Stimulated activated effector memory CD8-positive, alpha-beta T cell treated with anti-CD3 and anti-CD28 coated beads, Interleukin-12 subunit alpha, Interleukin-12 subunit beta, amount 100 ng/mL, for 72 hours (primary cell): ENCODE measurements at regions not wholly inside any gene's neighbourhood (a gene's known extent, or its start where the extent isn't known, plus 50 kb on each side); places are given as distances from the start of the nearest gene placed in this dataset.

Experiments used
- ATAC-seq: fragments of 150-1000 bp; cut with Tn5 transposase; 2 replicates; pipeline ENCODE4 v1.10.0; 2021
- DNase-seq, 2 donors: peaks; one replicate each; pipeline ENCODE4 v3.0.0; 2021 to 2022; ENCODE audit warnings: low spot score in 2 of 2
- H3K27ac Mint-ChIP-seq: one replicate; pipeline ENCODE4 v1.8.0; 2022; ENCODE audit warnings: mild to moderate bottlenecking, mixed read lengths
- H3K36me3 Mint-ChIP-seq: one replicate; pipeline ENCODE4 v1.8.0; 2022; ENCODE audit warnings: mild to moderate bottlenecking, mixed read lengths
- H3K4me1 Mint-ChIP-seq: one replicate; pipeline ENCODE4 v1.8.0; 2022; ENCODE audit warnings: mixed read lengths
- H3K4me3 Mint-ChIP-seq: one replicate; pipeline ENCODE4 v1.8.0; 2022; ENCODE audit warnings: mild to moderate bottlenecking, mixed read lengths
- H3K9me3 Mint-ChIP-seq: one replicate; pipeline ENCODE4 v1.8.0; 2022; ENCODE audit warnings: mixed read lengths

DNA sequence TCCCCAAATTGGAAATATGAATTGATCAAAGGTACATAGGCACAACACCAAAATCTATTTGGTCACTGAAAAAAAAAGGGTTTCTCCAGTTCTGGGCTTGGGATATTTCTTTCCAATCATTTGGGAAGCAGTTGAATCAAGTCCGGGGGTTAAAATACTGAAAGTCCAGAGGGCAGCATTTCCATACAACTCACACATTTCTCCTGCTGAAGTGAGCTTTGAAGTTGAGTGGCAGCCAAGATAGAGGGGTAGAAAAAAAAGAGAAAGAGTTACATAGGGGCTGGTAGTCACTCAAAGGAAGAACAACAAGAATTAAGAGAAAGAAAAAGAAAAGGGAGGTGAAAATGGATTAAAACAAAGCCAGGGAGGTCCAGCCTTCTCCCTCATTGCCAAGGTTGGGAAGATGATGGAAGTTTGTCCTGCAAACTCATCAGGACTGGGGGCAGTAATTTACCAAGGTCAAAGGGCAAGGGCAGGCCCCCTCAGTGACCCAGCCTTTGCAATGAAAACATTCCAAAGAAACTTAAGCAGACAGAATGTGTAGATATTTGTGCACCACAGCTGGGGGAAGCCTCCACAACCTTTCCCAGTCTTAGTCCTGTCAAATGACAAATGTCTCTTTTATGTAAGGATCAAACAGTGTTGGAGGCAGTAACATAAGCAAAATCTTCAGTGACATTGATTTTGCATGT, 525.3 kb upstream of the JARID2 start:
- Mint-ChIP-seq H3K9me3 (peaks cover 6% of the 10 kb centered on the region), H3K36me3 (no peaks in the 10 kb centered on the region), H3K27ac (peak overlapping the region; percentile 78), H3K4me3 (peak overlapping the region; percentile 13), H3K4me1 (peaks cover 67% of the 10 kb centered on the region)
- no peak for ATAC-seq
- no peak for DNase-seq

DNA sequence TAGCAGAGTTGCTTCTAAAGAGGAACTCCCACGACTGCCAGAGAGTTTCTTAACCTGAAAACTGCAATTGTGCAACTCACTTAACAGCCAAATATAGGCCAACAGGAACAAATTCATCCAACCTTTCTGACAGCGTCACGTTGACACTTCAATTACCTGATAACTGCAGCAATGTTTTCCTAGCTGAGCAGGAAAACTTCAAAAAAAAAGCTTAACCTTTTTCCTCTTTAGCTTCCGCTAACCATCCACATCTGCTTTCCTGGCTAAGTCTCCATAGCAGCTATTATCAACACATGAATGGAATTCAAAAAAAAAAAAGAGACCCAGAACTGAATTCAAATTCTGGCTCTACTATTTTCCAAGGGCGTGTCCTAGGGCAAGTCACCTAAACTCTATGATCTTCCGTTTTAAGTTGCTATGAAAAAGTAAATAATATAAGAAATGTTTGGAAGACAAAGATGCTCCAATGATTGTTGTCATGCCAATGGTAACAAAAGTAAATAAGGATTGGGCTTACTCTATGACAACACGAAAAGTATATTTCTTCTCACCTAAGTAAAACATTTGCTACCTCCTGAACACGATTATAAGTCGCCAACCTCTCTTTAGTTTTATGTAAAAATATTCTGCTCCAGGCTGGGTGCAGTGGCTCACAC, 524.6 kb upstream of the JARID2 start:
- Mint-ChIP-seq H3K4me3 (no peak overlapping the region), H3K36me3 (no peaks in the 10 kb centered on the region), H3K9me3 (peaks cover 6% of the 10 kb centered on the region), H3K27ac (peak overlapping the region; percentile 56), H3K4me1 (peaks cover 63% of the 10 kb centered on the region)
- ATAC-seq (no peak), DNase-seq (no peak)

DNA sequence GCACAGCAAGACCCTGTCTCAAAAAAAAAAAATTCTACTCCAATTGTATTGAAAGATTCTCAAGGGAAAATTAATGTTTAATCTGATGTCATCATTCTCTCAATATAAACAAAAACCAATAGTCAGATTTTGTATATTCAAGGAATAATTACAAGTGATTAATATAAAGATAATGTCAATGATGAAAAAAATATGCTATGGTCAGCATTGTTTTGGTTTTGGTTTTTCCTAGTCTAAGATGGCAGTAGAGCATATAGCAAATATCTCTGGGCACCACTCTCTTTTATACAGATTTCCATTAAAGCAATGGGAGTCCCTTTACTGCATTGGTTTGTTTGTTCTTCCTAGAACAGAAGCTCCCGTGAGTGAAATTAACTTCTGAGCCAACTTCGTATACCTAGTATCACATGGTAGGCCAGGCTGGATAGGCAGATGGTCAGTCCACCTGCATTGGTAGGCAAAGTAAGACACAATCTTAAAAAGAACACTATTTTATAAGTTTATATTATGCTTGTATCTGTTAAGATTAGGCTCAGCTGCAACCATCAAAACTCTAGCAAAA, 523.8 kb upstream of the JARID2 start:
- H3K27ac Mint-ChIP-seq: peak overlapping the region; percentile 56
- H3K9me3 Mint-ChIP-seq: peaks cover 6% of the 10 kb centered on the region
- no peak overlapping the region for H3K4me3 Mint-ChIP-seq
- H3K36me3 Mint-ChIP-seq: no peaks in the 10 kb centered on the region
- H3K4me1 Mint-ChIP-seq: peaks cover 56% of the 10 kb centered on the region
- ATAC-seq: no peak
- no peak for DNase-seq

DNA sequence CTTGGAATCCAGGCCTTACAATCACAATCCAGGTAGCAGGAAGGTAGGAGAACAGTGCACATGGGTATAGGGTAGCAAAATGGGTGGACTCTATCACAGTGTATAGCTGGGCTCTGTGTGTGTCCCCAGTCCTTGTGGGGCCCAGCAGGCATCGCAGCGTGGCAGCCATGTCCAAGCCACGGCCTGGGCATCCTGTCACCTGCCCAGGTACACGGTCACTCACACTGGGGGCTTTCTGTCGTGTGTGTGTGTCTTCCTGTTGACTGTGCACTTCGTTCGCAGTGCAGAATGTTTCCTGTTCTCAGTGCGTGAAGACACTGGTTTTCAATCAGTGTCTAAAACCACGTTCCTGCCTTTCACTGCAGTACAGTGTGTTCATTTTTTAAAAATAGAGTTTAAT, 523.2 kb upstream of the JARID2 start:
- H3K4me3 Mint-ChIP-seq: no peak overlapping the region
- ATAC-seq (peak; percentile 74), DNase-seq (no peak)
- H3K4me1 Mint-ChIP-seq: peaks cover 49% of the 10 kb centered on the region
- H3K36me3 Mint-ChIP-seq: no peaks in the 10 kb centered on the region
- H3K9me3 Mint-ChIP-seq: peaks cover 3% of the 10 kb centered on the region
- H3K27ac Mint-ChIP-seq: peak overlapping the region; percentile 9

DNA sequence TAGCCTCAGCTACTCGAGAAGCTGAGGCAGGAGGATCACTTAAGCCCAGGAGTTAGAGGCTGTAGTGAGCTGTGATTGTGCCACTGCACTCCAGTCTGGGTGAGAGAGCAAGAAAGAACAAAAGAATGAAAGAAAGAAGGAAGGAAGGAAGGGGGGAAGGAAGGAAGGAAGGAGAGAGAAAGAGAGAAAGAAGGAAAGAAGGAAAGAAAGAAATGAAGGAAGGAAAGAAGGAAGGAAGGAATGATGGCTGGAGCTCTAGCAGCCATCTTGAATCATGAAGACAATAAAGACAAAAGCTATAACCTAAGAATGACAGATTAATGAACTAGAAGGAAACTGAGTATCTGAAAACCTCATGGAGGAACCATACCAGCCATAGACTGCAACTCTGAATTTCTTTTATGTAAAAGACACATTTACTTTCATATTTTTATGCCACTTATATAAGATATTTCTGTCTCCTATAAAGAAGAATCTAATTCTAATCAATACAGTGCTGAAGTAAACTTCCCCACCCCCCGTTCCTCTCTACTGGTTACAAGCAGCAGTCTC, 522.3 kb upstream of the JARID2 start:
- DNase-seq (no peak), ATAC-seq (no peak)
- H3K27ac Mint-ChIP-seq: peak overlapping the region; percentile 9
- H3K4me1 Mint-ChIP-seq: peaks cover 53% of the 10 kb centered on the region
- H3K4me3 Mint-ChIP-seq: no peak overlapping the region
- peaks cover 3% of the 10 kb centered on the region for H3K9me3 Mint-ChIP-seq
- H3K36me3 Mint-ChIP-seq: no peaks in the 10 kb centered on the region

DNA sequence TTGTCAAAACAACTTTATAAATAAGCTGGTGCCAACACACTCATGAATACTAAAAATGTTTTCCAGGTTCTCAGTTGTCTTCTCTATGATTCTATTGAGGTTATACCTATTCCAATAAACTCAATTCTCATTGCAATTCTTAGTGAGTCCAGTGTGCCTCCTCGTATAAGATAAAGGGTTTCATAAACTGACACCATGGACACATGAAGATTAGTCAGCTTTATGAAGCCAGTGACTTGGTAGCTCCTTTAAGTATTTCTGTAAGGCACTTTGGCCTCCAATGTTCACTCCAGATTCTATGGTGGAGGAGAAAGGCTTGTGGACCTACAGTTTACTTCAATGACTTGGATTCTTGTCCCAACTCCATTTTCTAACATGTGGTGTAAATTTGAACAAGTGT, 521.3 kb upstream of the JARID2 start:
- ATAC-seq (no peak), DNase-seq (no peak)
- H3K27ac Mint-ChIP-seq: no peak overlapping the region
- H3K9me3 Mint-ChIP-seq: peaks cover 3% of the 10 kb centered on the region
- no peak overlapping the region for H3K4me3 Mint-ChIP-seq
- H3K4me1 Mint-ChIP-seq: peaks cover 55% of the 10 kb centered on the region
- no peaks in the 10 kb centered on the region for H3K36me3 Mint-ChIP-seq

DNA sequence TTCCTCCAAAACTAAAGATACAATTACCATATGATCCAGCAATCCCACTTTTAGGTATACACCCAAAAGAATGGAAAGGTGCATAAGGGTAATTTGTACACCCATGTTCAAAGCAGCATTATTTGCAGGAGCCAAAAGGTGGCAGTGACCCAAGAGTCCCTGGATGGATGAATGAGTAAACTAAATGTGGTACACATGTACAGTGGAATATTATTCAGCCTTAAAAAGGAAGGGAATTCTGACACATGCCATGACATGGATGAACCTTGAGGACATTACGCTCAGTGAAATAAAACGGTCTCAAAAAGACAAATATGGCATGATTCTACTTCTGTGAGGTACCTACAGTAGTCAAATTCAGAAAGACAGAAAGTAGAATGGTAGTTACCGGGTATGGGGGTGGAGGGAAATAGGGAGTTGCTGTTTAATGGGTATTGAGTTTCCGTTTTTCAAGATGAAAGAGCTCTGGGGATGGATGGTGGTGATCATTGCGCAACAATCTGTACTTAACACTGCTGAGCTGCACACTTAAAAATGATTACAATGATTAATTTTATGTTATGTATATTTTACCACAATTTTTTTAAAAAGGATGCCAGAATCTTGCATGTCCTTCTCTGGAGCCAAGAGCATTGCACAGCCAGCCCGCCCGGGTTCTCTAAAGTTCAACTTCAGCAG, 518.9 kb upstream of the JARID2 start:
- Mint-ChIP-seq H3K4me1 (peaks cover 58% of the 10 kb centered on the region), H3K9me3 (peaks cover 3% of the 10 kb centered on the region), H3K4me3 (no peak overlapping the region), H3K36me3 (no peaks in the 10 kb centered on the region), H3K27ac (peak overlapping the region; percentile 20)
- ATAC-seq (no peak), DNase-seq (no peak)

DNA sequence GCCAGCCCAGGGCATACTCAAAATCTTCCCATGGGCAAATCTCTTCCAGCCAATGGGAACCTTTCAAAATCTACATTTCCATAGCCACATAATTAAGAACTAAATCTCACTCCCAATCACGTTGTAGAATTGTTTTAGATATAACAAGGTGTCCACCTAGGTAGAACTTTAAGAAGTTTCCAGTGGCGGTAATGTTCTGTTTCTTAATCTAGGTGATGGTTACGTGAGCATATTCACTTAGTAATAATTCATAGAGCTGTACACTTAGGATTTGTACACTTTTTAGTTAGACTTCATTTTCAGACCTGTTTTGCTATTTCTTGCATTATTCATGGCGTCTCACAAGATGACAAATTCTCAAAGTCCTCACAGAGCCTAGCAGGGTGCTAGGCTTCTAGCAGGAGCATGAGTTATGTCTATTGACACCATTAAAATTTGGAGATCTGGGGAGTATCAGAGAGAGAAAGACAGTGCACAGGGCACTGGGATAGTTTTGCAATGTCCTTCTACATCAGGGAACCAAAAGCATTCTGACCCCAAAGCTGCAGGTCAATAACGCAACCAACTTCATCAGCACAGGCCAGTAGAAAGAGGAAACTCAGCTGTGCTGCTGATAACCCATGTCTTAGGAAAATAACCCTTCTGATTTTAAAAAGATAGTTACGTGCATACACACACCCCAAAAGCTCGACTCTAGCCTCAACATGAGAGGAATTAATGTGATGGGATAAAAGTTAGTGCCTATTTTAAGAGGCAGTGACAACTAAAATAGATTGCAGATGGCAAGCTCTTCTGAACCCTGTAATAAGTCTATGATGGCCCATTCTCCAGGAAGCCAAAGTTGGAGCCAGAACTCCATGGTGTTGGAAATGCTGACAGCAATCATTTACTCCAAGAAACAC, 518.1 kb upstream of the JARID2 start:
- DNase-seq (no peak), ATAC-seq (no peak)
- Mint-ChIP-seq H3K4me3 (no peak overlapping the region), H3K9me3 (peaks cover 3% of the 10 kb centered on the region), H3K36me3 (peaks cover 6% of the 10 kb centered on the region), H3K4me1 (peaks cover 61% of the 10 kb centered on the region), H3K27ac (no peak overlapping the region)

DNA sequence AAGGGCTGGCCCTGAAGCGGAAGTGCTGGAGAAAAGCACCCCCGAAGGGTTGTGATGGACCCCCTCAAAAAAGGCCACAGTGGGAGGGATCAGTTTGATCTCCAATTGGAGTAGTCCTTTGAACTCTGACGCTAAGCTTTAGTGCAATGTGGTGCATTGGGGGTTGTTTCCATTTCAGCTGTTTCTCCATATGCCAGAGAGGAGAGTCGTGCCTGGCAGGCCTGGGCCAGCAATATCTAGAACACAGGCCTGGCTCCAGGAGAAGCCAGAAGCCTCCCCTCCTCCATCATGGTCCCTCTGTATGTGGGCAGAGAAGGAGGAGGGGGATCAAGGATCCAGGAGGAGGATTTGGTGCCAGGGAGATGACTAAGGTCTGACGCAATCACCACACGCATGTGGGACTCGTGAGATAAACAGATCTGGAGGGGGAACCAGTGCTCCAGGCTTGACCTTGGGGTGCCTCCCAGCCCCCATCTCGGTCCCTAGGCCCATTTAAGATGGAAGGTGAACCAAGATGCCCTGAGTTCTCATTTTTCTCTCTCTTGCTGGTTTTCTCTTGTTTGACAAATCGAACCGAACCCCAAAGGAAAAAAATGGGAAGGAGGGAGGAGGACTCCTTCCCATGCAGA, 517.4 kb upstream of the JARID2 start:
- H3K36me3 Mint-ChIP-seq: peaks cover 12% of the 10 kb centered on the region
- peak overlapping the region; percentile 16 for H3K4me3 Mint-ChIP-seq
- DNase-seq (no peak), ATAC-seq (no peak)
- H3K9me3 Mint-ChIP-seq: peaks cover under 1% of the 10 kb centered on the region
- H3K4me1 Mint-ChIP-seq: peaks cover 61% of the 10 kb centered on the region
- H3K27ac Mint-ChIP-seq: peak overlapping the region; percentile 95

DNA sequence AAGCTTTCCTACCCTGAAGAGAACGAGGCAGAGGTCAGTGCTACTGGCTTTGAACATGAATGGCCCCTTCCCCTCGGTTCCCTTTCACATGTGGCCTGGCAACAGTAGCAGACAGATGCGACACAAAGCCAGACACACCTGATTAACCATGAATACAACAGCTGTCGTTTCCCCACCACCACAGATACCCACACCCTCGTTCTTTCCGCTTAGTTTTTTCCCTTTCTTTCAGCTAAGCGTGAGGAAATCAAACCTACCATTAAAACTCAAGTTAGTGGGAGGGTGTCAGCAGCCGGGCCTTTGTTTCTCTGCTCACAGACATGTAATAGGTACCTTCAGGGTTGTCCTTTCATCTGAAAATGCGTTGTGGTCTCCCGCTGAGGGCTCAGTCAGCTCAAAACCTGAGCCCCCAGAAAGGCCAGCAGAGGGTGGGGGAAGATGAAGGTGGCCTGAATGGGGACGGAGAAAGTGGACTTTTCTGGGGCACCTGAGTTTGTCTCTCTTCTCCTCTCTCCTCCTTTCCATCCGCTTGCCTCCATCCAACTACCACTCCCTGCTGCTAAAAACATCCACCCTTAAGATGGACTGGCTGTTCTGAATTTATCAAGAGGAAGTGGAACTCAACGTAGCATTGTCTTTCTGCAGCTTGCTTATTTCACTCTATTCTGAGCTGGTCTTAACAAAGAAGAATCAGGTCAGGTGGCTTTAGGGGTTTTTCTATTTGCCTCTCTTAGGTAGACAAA, 516.6 kb upstream of the JARID2 start:
- Mint-ChIP-seq H3K27ac (peak overlapping the region; percentile 95), H3K4me3 (peak overlapping the region; percentile 16), H3K36me3 (peaks cover 20% of the 10 kb centered on the region), H3K4me1 (peaks cover 61% of the 10 kb centered on the region), H3K9me3 (no peaks in the 10 kb centered on the region)
- DNase-seq: no peak
- ATAC-seq: no peak

DNA sequence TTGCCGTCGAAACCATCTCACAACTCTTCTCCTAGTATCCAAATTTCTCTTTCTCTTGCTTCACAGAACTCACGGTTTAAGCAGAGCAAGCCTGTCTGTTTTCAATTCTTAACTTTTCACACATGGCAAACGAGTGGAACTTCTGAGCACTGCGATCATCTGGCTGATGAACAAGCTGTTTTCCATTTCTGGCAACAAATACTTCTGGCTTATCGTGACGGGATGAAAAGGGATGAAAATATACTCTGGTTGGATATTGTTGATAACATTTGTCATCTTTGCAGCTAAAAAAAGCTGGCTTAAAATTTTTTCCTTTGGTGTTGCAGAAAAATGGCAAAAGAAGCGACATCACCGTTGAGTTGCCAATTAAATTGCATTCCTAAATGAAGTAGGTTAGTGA, 515.2 kb upstream of the JARID2 start:
- H3K27ac Mint-ChIP-seq: peak overlapping the region; percentile 95
- H3K4me3 Mint-ChIP-seq: no peak overlapping the region
- H3K36me3 Mint-ChIP-seq: peaks cover 25% of the 10 kb centered on the region
- ATAC-seq (no peak), DNase-seq (no peak)
- H3K4me1 Mint-ChIP-seq: peaks cover 73% of the 10 kb centered on the region
- H3K9me3 Mint-ChIP-seq: no peaks in the 10 kb centered on the region

DNA sequence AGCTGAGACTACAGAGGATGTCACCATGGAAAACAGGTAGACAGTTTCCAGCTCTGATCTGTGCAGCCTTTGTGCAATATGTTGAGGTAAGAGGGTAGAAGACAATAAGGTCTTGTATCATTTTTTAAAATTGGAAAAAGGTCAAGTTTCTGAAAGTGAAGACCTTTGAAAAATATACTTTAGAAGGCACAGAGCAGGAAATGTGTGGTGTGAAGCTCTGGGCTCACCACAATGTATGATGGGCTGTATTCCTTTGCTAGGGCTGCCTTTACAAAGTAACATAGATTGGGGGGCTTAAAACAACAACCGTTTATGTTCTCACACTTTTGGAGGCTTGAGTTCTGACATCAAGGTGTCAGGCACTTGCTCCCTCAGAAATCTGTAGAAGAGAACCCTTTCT, 514.3 kb upstream of the JARID2 start:
- Mint-ChIP-seq H3K27ac (peak overlapping the region; percentile 95), H3K4me3 (peak overlapping the region; percentile 59), H3K9me3 (no peaks in the 10 kb centered on the region), H3K4me1 (peaks cover 83% of the 10 kb centered on the region), H3K36me3 (peaks cover 25% of the 10 kb centered on the region)
- DNase-seq (no peak), ATAC-seq (no peak)

DNA sequence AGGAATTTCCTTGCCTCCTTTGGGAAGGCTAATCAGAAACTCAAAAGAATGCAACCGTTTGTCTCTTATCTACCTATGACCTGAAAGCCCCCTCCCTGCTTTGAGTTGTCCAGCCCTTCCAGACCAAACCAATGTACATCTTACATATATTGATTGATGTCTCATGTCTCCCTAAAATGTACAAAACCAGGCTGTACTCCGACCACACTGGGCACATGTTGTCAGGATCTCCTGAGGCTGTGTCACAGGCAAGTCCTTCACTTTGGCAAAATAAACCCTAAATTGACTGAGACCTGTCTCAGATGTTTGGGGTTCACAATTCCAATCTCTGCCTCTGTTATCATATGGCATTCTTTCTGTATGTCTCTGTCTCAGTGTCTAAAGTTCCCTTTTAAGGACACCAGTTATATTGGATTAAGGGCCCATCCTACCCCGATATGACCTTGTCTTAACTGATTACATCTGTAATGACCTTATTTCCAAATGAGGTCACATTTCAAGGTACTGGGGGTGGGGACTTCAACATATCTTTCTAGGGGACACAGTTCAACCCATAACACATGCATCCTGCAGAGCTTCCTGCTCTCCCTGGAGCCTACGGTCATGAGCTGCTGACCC, 513.5 kb upstream of the JARID2 start:
- H3K9me3 Mint-ChIP-seq: no peaks in the 10 kb centered on the region
- H3K4me1 Mint-ChIP-seq: peaks cover 90% of the 10 kb centered on the region
- DNase-seq (no peak), ATAC-seq (peak; percentile 1)
- peaks cover 25% of the 10 kb centered on the region for H3K36me3 Mint-ChIP-seq
- peak overlapping the region; percentile 59 for H3K4me3 Mint-ChIP-seq
- peak overlapping the region; percentile 95 for H3K27ac Mint-ChIP-seq
